Kidney epithelial cell (primary cell): ENCODE measurements at regions not wholly inside any gene's neighbourhood (a gene's known extent, or its start where the extent isn't known, plus 50 kb on each side); places are given as distances from the start of the nearest gene placed in this dataset.

ENCODE experiments used
- DNase-seq: peaks from one replicate; pipeline ENCODE4 v3.0.0-alpha.2; 2010; ENCODE audit warnings: low read depth
- H3K27me3 ChIP-seq: 2 replicates; pipeline ENCODE4 v1.6.0; 2011; ENCODE audit warnings: low read length; ENCODE audit not compliant: control insufficient read depth, insufficient read depth
- H3K36me3 ChIP-seq: 2 replicates; pipeline ENCODE4 v1.5.1; 2011; ENCODE audit warnings: low read length; ENCODE audit not compliant: control insufficient read depth, insufficient read depth
- H3K4me3 ChIP-seq: 2 replicates; pipeline ENCODE4 v1.5.1; 2011; ENCODE audit warnings: low read depth, mild to moderate bottlenecking, control low read depth, low read length
- TF ChIP-seq, protein P1 (sequence below): IDR thresholded peaks from 2 replicates; pipeline ENCODE4 v1.5.1; 2011; ENCODE audit warnings: mild to moderate bottlenecking, moderate library complexity, low read length, control low read depth, inconsistent platforms; ENCODE audit not compliant: insufficient read depth, poor library complexity, severe bottlenecking

DNA sequence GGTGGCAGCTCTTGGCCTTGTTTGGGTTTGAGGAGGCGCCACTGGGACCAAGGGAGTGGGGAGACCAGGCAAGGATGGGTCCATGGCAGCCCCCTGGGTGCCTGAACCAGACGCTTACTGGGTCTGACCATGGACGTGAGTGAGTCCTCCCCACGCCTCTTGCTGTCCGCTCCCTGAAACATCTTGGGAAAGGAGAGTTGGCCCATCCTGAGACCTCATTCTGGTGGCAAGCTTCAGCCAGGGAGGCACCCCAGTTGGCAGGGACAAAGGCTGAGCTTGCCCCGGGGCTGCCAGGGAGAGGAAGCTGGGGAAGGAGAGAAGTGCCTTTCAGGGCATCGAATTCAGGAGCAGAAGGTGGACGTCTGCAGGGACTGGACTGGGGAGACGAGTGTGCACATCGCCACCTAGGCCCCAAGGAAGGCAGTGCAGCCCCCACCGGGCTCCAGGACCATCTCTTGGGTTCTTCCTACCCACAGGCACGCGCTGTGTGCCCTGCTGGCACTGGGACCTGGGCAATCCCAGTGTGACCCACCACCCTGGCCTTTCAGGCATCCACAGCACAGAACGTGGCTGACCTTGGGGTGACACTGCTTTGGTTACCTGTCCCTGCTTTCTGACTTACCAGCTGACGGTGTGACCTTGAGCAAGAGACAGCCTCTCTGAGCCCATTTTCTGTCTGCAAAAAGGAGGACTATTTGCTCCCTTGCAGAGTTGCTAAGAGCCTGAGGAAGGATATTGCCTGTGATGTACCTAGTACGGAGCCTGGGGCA lies 132.9 kb upstream of the WNT4 start:
- Histone ChIP-seq H3K4me3 (no peak overlapping the region), H3K36me3 (no peaks in the 10 kb centered on the region), H3K27me3 (peaks cover 20% of the 10 kb centered on the region)
- DNase-seq: no peak
- TF ChIP-seq, protein P1, sequence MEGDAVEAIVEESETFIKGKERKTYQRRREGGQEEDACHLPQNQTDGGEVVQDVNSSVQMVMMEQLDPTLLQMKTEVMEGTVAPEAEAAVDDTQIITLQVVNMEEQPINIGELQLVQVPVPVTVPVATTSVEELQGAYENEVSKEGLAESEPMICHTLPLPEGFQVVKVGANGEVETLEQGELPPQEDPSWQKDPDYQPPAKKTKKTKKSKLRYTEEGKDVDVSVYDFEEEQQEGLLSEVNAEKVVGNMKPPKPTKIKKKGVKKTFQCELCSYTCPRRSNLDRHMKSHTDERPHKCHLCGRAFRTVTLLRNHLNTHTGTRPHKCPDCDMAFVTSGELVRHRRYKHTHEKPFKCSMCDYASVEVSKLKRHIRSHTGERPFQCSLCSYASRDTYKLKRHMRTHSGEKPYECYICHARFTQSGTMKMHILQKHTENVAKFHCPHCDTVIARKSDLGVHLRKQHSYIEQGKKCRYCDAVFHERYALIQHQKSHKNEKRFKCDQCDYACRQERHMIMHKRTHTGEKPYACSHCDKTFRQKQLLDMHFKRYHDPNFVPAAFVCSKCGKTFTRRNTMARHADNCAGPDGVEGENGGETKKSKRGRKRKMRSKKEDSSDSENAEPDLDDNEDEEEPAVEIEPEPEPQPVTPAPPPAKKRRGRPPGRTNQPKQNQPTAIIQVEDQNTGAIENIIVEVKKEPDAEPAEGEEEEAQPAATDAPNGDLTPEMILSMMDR: peak; percentile 93

DNA sequence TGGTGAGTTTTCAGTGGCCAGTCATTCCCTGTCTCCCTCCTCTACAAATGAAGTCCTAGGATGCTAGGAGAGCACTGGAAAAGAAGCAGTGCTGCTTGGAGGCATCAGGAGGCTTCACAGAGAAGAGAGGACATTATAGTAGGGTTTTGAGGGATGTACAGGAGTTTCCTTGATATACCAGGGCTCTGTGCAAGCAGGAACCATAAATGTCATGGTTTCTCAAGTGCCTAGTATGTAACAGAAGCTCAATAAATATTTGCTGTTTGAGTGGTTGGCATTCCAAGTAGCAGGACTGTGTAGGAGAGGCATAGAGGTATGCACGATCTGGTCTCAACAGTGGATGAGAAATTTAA lies 133.5 kb upstream of the WNT4 start:
- Histone ChIP-seq H3K27me3 (peaks cover 16% of the 10 kb centered on the region), H3K36me3 (no peaks in the 10 kb centered on the region), H3K4me3 (no peak overlapping the region)
- TF ChIP-seq, protein P1: no peak
- DNase-seq: no peak

DNA sequence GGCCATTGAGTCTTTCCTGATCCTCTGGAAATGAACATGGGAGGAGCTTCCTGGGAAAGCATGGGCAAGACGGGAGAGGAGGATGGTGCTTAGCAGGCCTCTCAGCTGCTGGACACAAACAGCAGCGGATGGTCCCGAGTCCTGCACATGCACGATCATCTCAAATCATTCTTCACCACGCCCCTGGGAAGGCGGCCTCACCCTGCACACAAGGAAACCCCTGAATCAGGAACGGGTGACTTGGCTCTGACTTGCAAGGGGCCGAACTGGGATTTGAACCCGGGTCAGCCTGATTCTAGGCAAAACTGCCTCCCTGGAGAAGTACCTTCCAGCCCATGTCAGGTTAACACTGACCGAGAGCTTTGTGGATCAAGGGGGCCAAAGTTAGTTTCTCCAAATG lies 134.8 kb upstream of the WNT4 start:
- H3K27me3 ChIP-seq: peaks cover 18% of the 10 kb centered on the region
- no peak for DNase-seq
- H3K4me3 ChIP-seq: no peak overlapping the region
- no peaks in the 10 kb centered on the region for H3K36me3 ChIP-seq
- TF ChIP-seq, protein P1: no peak

DNA sequence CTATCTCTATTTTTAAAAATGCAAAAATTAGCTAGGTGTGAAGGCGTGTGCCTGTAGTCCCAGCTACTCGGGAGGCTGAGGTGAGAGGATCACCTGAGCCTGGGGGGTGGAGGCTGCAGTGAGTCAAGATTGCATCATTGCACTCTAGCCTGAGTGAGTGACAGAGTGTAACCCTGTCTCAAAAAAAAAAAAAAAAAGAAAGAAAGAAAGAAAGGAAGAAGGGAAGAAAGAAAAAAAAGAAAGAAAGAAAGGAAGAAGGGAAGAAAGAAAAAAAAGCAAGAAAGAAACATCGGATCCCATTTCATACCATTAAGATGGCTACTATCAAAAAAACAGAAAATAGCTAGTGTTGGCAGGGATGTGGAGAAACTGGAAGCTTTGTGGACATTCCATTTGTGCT lies 136.8 kb upstream of the WNT4 start:
- Histone ChIP-seq H3K27me3 (peaks cover 16% of the 10 kb centered on the region), H3K4me3 (no peak overlapping the region), H3K36me3 (no peaks in the 10 kb centered on the region)
- TF ChIP-seq, protein P1: no peak
- DNase-seq: no peak

DNA sequence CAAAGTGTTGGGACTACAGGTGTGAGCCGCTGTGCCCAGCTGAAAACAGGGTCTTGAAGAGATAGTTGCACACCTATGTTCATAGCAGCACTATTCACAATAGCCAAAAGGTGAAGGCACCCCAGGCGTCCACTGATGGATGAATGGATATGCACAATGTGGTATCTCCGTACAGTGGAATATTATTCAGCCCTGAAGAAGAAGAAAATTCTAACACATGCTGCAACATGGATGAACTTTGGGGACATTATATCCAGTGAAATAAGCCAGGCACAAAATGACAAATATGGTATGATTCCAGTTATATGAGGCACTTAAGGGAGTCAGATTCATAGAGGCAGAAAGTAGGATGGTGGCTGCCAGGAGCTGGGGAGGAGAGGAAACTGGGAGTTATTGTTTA lies 137.6 kb upstream of the WNT4 start:
- Histone ChIP-seq H3K4me3 (no peak overlapping the region), H3K36me3 (no peaks in the 10 kb centered on the region), H3K27me3 (peaks cover 14% of the 10 kb centered on the region)
- no peak for DNase-seq
- TF ChIP-seq, protein P1: no peak
